OCI-LY3 (cell line): ENCODE measurements at regions not wholly inside any gene's neighbourhood (a gene's known extent, or its start where the extent isn't known, plus 50 kb on each side); places are given as distances from the start of the nearest gene placed in this dataset.

Source experiments
- H2AFZ ChIP-seq: fragments of 200-600, 300-600 bp; shearing (Covaris generic); 2 replicates; pipeline ENCODE4 v1.6.0; 2014; ENCODE audit warnings: antibody characterized with exemption, low read depth, low read length
- H3K27ac ChIP-seq: fragments of 200-600, 300-600 bp; sonication (generic); 2 replicates; pipeline ENCODE4 v1.5.1; 2014; ENCODE audit warnings: mild to moderate bottlenecking, low read length, moderate library complexity, mixed read lengths
- H3K27me3 ChIP-seq: fragments of 200-600, 300-600 bp; sonication (generic); 2 replicates; pipeline ENCODE4 v1.6.1; 2014; ENCODE audit warnings: low read depth, low read length, mixed read lengths
- H3K36me3 ChIP-seq: fragments of 200-600, 300-600 bp; sonication (generic); replicated peaks from 2 replicates; pipeline ENCODE3; 2014; ENCODE audit warnings: low read depth, low read length, mixed read lengths
- H3K4me1 ChIP-seq: fragments of 300-600, 200-600 bp; sonication (generic); 2 replicates; pipeline ENCODE4 v1.6.1; 2014; ENCODE audit warnings: low read length, mixed read lengths
- H3K4me2 ChIP-seq: fragments of 200-600, 300-600 bp; sonication (generic); 2 replicates; pipeline ENCODE4 v1.6.1; 2014; ENCODE audit warnings: low read length, mixed read lengths
- H3K4me3 ChIP-seq: fragments of 300-600, 200-600 bp; sonication (generic); 2 replicates; pipeline ENCODE4 v1.5.1; 2014; ENCODE audit warnings: antibody characterized with exemption, mild to moderate bottlenecking, low read length, moderate library complexity
- H3K79me2 ChIP-seq: fragments of 300-600, 200-600 bp; shearing (Covaris generic); 2 replicates; pipeline ENCODE4 v1.6.1; 2014; ENCODE audit warnings: mild to moderate bottlenecking, low read length, mixed read lengths
- H3K9ac ChIP-seq: fragments of 300-600, 200-600 bp; shearing (Covaris generic); 2 replicates; pipeline ENCODE4 v1.6.0; 2014; ENCODE audit warnings: mild to moderate bottlenecking, low read length, moderate library complexity
- H3K9me3 ChIP-seq: fragments of 200-600, 300-600 bp; shearing (Covaris generic); 2 replicates; pipeline ENCODE4 v1.6.1; 2014; ENCODE audit warnings: low read length, mixed read lengths; ENCODE audit not compliant: insufficient read depth
- H4K20me1 ChIP-seq: fragments of 200-600, 300-600 bp; sonication (generic); 2 replicates; pipeline ENCODE4 v1.6.1; 2016; ENCODE audit warnings: low read length, mixed read lengths; ENCODE audit not compliant: insufficient read depth
- CTCF ChIP-seq: fragments of 200-600, 300-600 bp; sonication (generic); IDR thresholded peaks from 2 replicates; pipeline ENCODE4 v1.5.1; 2014; ENCODE audit warnings: antibody characterized with exemption, low read length, low read depth
- EZH2phosphoT487 ChIP-seq: fragments of 200-600 bp; shearing (Covaris generic); IDR thresholded peaks from 2 replicates; pipeline ENCODE4 v1.6.1; 2018; ENCODE audit warnings: antibody characterized with exemption, mixed run types, low read depth

GRCh38 chr6:53419026-53419425 lies 70.3 kb upstream of the ELOVL5 start:
- no peak overlapping the region for H2AFZ ChIP-seq
- H3K79me2 ChIP-seq, result no peaks in the 10 kb centered on the region
- no peaks in the 10 kb centered on the region for H4K20me1 ChIP-seq
- TF ChIP-seq CTCF (no peak), EZH2phosphoT487 (no peak)
- no peaks in the 10 kb centered on the region for H3K36me3 ChIP-seq
- H3K27me3 ChIP-seq, result peaks cover 14% of the 10 kb centered on the region
- no peak overlapping the region for H3K27ac ChIP-seq
- H3K9ac ChIP-seq, result no peak overlapping the region
- H3K9me3 ChIP-seq, result no peaks in the 10 kb centered on the region
- peaks cover under 1% of the 10 kb centered on the region for H3K4me1 ChIP-seq
- H3K4me2 ChIP-seq, result no peak overlapping the region
- H3K4me3 ChIP-seq, result no peak overlapping the region

- H3K27ac ChIP-seq, result no peak overlapping the region
Observed at GRCh38 chr6:53418288-53418687, 69.5 kb upstream of the ELOVL5 start.

GRCh38 chr6:53417141-53417540 lies 68.4 kb upstream of the ELOVL5 start:
- no peak for TF ChIP-seq EZH2phosphoT487
- TF ChIP-seq CTCF, result peak; percentile 8; the same call in 1 of the 2 replicates
- peaks cover 11% of the 10 kb centered on the region for H3K27me3 ChIP-seq
- no peaks in the 10 kb centered on the region for H3K4me1 ChIP-seq
- H3K9me3 ChIP-seq, result no peaks in the 10 kb centered on the region
- no peak overlapping the region for H3K4me2 ChIP-seq
- H4K20me1 ChIP-seq, result no peaks in the 10 kb centered on the region
- H3K9ac ChIP-seq, result no peak overlapping the region
- no peaks in the 10 kb centered on the region for H3K36me3 ChIP-seq
- no peak overlapping the region for H2AFZ ChIP-seq
- no peak overlapping the region for H3K4me3 ChIP-seq
- no peak overlapping the region for H3K27ac ChIP-seq
- no peaks in the 10 kb centered on the region for H3K79me2 ChIP-seq

More at GRCh38 chr6:53418288-53418687, 69.5 kb upstream of the ELOVL5 start:
- Histone ChIP-seq H3K9ac (no peak overlapping the region), H3K27me3 (peaks cover 13% of the 10 kb centered on the region), H3K9me3 (no peaks in the 10 kb centered on the region), H3K79me2 (no peaks in the 10 kb centered on the region), H4K20me1 (no peaks in the 10 kb centered on the region), H3K36me3 (no peaks in the 10 kb centered on the region), H2AFZ (no peak overlapping the region), H3K4me2 (no peak overlapping the region), H3K4me3 (no peak overlapping the region), H3K4me1 (no peaks in the 10 kb centered on the region)
- TF ChIP-seq CTCF (no peak), EZH2phosphoT487 (no peak)

GRCh38 chr6:53413326-53413725 lies 64.6 kb upstream of the ELOVL5 start:
- no peak overlapping the region for H2AFZ ChIP-seq
- H3K4me2 ChIP-seq, result no peak overlapping the region
- no peak overlapping the region for H3K27ac ChIP-seq
- no peak for TF ChIP-seq EZH2phosphoT487
- no peak for TF ChIP-seq CTCF
- no peaks in the 10 kb centered on the region for H4K20me1 ChIP-seq
- H3K27me3 ChIP-seq, result peaks cover 26% of the 10 kb centered on the region
- no peak overlapping the region for H3K4me3 ChIP-seq
- H3K9me3 ChIP-seq, result no peaks in the 10 kb centered on the region
- no peak overlapping the region for H3K9ac ChIP-seq
- no peaks in the 10 kb centered on the region for H3K36me3 ChIP-seq
- H3K79me2 ChIP-seq, result no peaks in the 10 kb centered on the region
- H3K4me1 ChIP-seq, result peaks cover 12% of the 10 kb centered on the region
